ENCODE measurements at regions not wholly inside any gene's neighbourhood (a gene's known extent, or its start where the extent isn't known, plus 50 kb on each side); places are given as distances from the start of the nearest gene placed in this dataset.

DNA sequence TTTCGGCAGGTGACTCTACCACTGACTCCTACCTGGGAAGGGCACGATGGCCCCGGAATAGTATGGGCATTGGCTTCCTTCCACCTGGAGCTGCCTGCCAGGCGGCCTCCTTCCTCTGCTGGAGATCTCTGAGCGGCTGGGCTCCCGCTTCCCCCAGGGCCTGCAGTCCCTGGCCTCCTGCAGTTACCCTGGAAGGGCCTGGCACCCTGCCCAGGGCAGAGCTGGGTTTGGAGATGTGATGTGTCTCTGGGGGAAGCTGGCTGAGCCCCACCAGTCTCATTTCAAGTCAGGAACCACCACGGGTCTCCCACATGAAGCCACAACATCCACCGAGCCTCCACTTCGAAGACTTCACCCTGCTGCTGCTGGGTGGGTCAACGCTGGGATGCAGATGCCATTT, 97.9 kb downstream of the IRF8 start:
- DNase-seq (ENCODE audit: low read depth, low spot score) (no peak), FAIRE-seq (no peak)
- dilution Hi-C loops (cut with MboI; ENCODE audit: extremely low pct_ligation_motif_present, low sequenced_read_pairs), result no loop called here

DNA sequence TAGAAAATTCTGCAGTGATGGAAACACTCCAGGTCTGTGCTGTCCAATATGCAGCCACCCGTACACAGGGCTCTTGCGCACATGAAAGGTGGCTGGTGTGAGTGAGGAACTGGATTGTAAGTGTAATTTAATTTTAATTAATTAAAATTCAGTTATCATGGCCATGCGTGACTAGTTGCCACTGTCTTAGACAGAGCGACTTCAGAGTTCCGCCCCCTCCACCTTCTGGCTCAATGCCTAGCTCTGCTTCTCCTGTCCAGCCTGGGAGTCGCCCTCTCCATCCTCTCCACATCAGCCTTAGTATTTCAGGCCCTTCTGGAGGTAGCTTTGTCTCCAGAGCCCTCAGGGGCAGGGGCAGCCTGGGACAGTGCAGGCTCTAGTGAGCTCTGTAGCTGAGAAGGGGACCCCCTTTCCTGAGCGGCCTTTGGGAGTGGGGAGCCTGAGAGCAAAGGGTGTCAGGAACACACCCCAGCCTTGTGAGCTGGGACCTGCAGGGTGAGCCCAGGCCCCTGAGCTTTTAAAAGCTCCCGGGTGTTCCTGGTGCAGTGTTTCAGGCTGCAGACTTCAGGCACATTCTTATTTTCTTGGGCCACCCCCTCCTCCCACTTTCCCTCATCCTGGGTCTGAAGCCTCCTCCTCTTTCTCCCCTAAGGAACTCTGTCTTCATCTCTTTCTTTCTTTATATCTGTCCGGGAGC, 99.4 kb downstream of the IRF8 start:
- dilution Hi-C loops (cut with MboI; ENCODE audit: extremely low pct_ligation_motif_present, low sequenced_read_pairs), result no loop called here
- Histone ChIP-seq H3K36me3 (ENCODE audit: control insufficient read depth in 2 of 2, extremely low read depth in 1 of 2, insufficient read depth in 2 of 2, low read length in 2 of 2) (no peaks in the 10 kb centered on the region), H3K27ac (ENCODE audit: control insufficient read depth, insufficient read depth, low read length) (no peak overlapping the region), H3K27me3 (ENCODE audit: control insufficient read depth, extremely low read depth, insufficient read depth, low read length) (no peaks in the 10 kb centered on the region), H3K9me1 (ENCODE audit: control insufficient read depth, extremely low read depth, insufficient read depth, low read length) (no peaks in the 10 kb centered on the region), H3K4me3 (ENCODE audit: control insufficient read depth in 2 of 3, extremely low read depth in 1 of 3, insufficient read depth in 2 of 3, low read depth in 1 of 3, low read length in 3 of 3) (no peak overlapping the region), H2AFZ (ENCODE audit: control insufficient read depth, low read length) (no peak overlapping the region), H3K4me2 (ENCODE audit: control insufficient read depth, extremely low read depth, insufficient read depth, low read depth, low read length) (no peak overlapping the region), H3K9ac (ENCODE audit: control insufficient read depth, extremely low read depth, insufficient read depth, low read length) (no peak overlapping the region), H3K79me2 (ENCODE audit: control insufficient read depth, insufficient read depth, low read length) (no peaks in the 10 kb centered on the region), H3K4me1 (ENCODE audit: control insufficient read depth, extremely low read depth, insufficient read depth, low read length) (no peaks in the 10 kb centered on the region), H4K20me1 (ENCODE audit: control insufficient read depth, extremely low read depth, insufficient read depth, low read length) (no peaks in the 10 kb centered on the region), H3K9me3 (ENCODE audit: control insufficient read depth, low read depth, low read length) (no peaks in the 10 kb centered on the region)
- no peak for FAIRE-seq
- TF ChIP-seq, protein P1, sequence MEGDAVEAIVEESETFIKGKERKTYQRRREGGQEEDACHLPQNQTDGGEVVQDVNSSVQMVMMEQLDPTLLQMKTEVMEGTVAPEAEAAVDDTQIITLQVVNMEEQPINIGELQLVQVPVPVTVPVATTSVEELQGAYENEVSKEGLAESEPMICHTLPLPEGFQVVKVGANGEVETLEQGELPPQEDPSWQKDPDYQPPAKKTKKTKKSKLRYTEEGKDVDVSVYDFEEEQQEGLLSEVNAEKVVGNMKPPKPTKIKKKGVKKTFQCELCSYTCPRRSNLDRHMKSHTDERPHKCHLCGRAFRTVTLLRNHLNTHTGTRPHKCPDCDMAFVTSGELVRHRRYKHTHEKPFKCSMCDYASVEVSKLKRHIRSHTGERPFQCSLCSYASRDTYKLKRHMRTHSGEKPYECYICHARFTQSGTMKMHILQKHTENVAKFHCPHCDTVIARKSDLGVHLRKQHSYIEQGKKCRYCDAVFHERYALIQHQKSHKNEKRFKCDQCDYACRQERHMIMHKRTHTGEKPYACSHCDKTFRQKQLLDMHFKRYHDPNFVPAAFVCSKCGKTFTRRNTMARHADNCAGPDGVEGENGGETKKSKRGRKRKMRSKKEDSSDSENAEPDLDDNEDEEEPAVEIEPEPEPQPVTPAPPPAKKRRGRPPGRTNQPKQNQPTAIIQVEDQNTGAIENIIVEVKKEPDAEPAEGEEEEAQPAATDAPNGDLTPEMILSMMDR (optimal IDR thresholded peaks at IDR 0.05 in 1 of 3, IDR thresholded peaks at IDR 0.05 in 1 of 3, conservative IDR thresholded peaks at IDR 0.05 in 1 of 3; ENCODE audit: extremely low read depth in 1 of 3, insufficient read depth in 2 of 3, low read length in 3 of 3), result no peak
- TF ChIP-seq EZH2 (IDR thresholded peaks at IDR 0.05; ENCODE audit: low read length), result no peak
- no peak for DNase-seq (ENCODE audit: low read depth, low spot score)

More for the DNA sequence above, 97.9 kb downstream of the IRF8 start:
- H3K9me3 ChIP-seq (ENCODE audit: control insufficient read depth, low read depth, low read length), result no peaks in the 10 kb centered on the region
- no peaks in the 10 kb centered on the region for H3K4me1 ChIP-seq (ENCODE audit: control insufficient read depth, extremely low read depth, insufficient read depth, low read length)
- H3K4me2 ChIP-seq (ENCODE audit: control insufficient read depth, extremely low read depth, insufficient read depth, low read depth, low read length), result no peak overlapping the region
- no peaks in the 10 kb centered on the region for H4K20me1 ChIP-seq (ENCODE audit: control insufficient read depth, extremely low read depth, insufficient read depth, low read length)
- TF ChIP-seq EZH2 (IDR thresholded peaks at IDR 0.05; ENCODE audit: low read length), result no peak
- TF ChIP-seq, protein P1 (optimal IDR thresholded peaks at IDR 0.05 in 1 of 3, IDR thresholded peaks at IDR 0.05 in 1 of 3, conservative IDR thresholded peaks at IDR 0.05 in 1 of 3; ENCODE audit: extremely low read depth in 1 of 3, insufficient read depth in 2 of 3, low read length in 3 of 3), result no peak
- no peaks in the 10 kb centered on the region for H3K79me2 ChIP-seq (ENCODE audit: control insufficient read depth, insufficient read depth, low read length)
- no peak overlapping the region for H3K9ac ChIP-seq (ENCODE audit: control insufficient read depth, extremely low read depth, insufficient read depth, low read length)
- H3K4me3 ChIP-seq (ENCODE audit: control insufficient read depth in 2 of 3, extremely low read depth in 1 of 3, insufficient read depth in 2 of 3, low read depth in 1 of 3, low read length in 3 of 3), result no peak overlapping the region
- no peaks in the 10 kb centered on the region for H3K9me1 ChIP-seq (ENCODE audit: control insufficient read depth, extremely low read depth, insufficient read depth, low read length)
- no peaks in the 10 kb centered on the region for H3K27me3 ChIP-seq (ENCODE audit: control insufficient read depth, extremely low read depth, insufficient read depth, low read length)
- H3K27ac ChIP-seq (ENCODE audit: control insufficient read depth, insufficient read depth, low read length), result no peak overlapping the region
- no peaks in the 10 kb centered on the region for H3K36me3 ChIP-seq (ENCODE audit: control insufficient read depth in 2 of 2, extremely low read depth in 1 of 2, insufficient read depth in 2 of 2, low read length in 2 of 2)
- no peak overlapping the region for H2AFZ ChIP-seq (ENCODE audit: control insufficient read depth, low read length)

All from keratinocyte (primary cell).